ENCODE measurements at regions not wholly inside any gene's neighbourhood (a gene's known extent, or its start where the extent isn't known, plus 50 kb on each side); places are given as distances from the start of the nearest gene placed in this dataset.

GRCh38 chr15:69849232-69849610 is 248.5 kb downstream of the TLE3 start (continued):
- TF ChIP-seq ERG (CRISPR knock-in tag; IDR thresholded peaks at IDR 0.05) = no peak
- TF ChIP-seq ZNF512 (CRISPR knock-in tag; IDR thresholded peaks at IDR 0.05; ENCODE audit: borderline replicate concordance) = no peak

GRCh38 chr15:69852482-69852881 is 245.2 kb downstream of the TLE3 start:
- H3K27me3 Mint-ChIP-seq (ENCODE audit: low read depth) = no peaks in the 10 kb centered on the region; the same call in 1 of the 2 replicates
- no peak overlapping the region for H3K27ac Mint-ChIP-seq
- DNase-seq (ENCODE audit: low spot score) = no peak
- POLR2A ChIA-PET = no interaction called here
- H3K36me3 Mint-ChIP-seq = no peaks in the 10 kb centered on the region
- no peak for ATAC-seq
- peaks cover 14% of the 10 kb centered on the region for H3K4me1 Mint-ChIP-seq
- H3K9me3 Mint-ChIP-seq = peaks cover 2% of the 10 kb centered on the region; the same call in 1 of the 2 replicates
- H3K4me3 Mint-ChIP-seq = no peak overlapping the region
- CTCF ChIA-PET = no interaction called here
- TF ChIP-seq ESRRA (CRISPR knock-in tag; IDR thresholded peaks at IDR 0.05; ENCODE audit: borderline replicate concordance) (no peak), ZNF671 (CRISPR knock-in tag; IDR thresholded peaks at IDR 0.05) (no peak), JUN (CRISPR knock-in tag; IDR thresholded peaks at IDR 0.05) (no peak), TP53 (CRISPR knock-in tag; IDR thresholded peaks at IDR 0.05) (no peak), FOXP4 (CRISPR knock-in tag; IDR thresholded peaks at IDR 0.05) (no peak), NFATC4 (CRISPR knock-in tag; IDR thresholded peaks at IDR 0.05) (no peak), ERG (CRISPR knock-in tag; IDR thresholded peaks at IDR 0.05) (no peak), FOXK1 (CRISPR knock-in tag; IDR thresholded peaks at IDR 0.05) (no peak), IRF1 (CRISPR knock-in tag; IDR thresholded peaks at IDR 0.05) (no peak), ZNF532 (CRISPR knock-in tag; IDR thresholded peaks at IDR 0.05; ENCODE audit: borderline replicate concordance) (no peak), SP1 (CRISPR knock-in tag; conservative IDR thresholded peaks at IDR 0.05) (no peak), TEAD1 (CRISPR knock-in tag; IDR thresholded peaks at IDR 0.05) (no peak), ATF2 (CRISPR knock-in tag; IDR thresholded peaks at IDR 0.05; ENCODE audit: borderline replicate concordance, low read depth) (no peak)

All from WTC11 (cell line).